ENCODE measurements at regions not wholly inside any gene's neighbourhood (a gene's known extent, or its start where the extent isn't known, plus 50 kb on each side); places are given as distances from the start of the nearest gene placed in this dataset.
A peak's percentile ranks its signal among the peaks of the same experiment; 100 is the strongest.

- no peak for DNase-seq
Measured at GRCh38 chr12:13764748-13765147, 216.7 kb downstream of the GRIN2B start.

- no peak for DNase-seq
Measured at GRCh38 chr12:13749389-13749788, 232.0 kb downstream of the GRIN2B start.

DNA sequence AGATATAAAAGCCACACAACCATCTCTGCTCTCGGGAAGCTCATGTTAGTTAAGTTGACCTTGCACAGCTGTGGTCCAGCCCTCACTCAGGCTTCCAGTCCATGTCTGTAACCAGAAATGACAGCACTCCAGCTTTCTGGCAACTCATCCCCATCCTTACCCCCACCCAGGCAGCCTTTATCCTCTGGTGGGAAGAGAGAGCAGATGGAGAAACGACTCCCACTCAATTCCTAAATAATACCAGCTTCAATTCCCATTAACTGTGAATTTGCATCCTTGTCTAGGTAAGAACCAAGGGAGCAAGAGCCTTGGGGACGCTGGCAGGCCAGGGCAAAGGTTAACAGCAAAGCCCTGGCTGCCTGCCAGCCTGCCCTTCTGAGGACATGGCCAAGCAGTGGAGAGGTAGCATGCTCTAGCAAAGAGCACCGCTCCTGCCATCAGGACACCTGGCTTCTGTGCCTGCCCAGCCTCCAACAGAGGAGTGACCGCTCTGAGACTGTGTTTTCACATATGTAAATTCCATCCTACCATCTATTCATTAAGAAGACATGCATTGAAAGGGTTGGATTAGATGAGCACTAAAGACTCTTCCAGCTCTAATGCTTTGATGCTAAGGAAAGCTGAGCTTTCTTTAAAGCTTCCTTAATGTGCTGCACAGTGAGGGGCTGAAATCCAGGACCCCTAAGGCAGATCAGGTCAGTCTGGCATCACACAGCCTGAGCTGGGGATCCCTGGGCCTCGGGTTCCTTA is 236.1 kb downstream of the GRIN2B start:
- DNase-seq, result no peak

DNA sequence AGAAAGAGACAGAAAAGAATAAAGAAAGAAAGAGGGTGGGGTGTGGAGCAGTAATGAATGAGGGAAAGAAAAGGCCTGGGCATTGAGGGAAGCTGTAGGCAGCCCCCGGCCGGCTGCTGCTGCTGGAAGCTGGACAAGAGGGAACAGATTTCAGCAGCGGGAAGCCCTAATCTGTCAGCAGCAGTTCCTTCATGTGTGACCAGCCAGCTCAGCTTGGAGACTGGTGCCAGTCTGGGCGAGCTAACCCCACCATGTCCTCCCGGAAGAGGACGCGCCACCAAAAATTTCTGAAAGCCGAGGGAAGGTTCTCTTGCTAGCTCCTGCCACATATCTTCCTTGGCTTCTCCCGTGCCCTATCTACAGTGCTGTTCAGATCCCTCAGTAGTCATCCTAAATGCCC is 236.8 kb downstream of the GRIN2B start:
- DNase-seq, result no peak

DNA sequence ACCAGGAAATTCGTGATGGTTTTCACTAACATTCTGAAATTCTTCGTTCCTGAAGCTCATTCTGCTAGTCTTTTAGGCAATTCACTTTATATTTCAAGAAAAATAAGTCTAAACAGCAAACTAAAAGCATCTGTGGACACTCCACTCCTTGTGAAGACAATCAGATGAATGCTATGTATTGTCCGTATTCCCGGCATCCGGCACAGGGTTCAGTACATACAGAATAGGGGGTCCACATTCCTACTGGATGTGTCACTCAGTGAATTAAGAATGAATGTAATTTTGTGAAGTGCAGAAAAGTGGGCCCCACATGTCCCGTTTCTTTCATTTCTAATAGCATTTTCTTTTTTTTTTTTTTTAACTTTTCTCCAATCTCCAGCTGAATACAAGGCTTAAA is 241.3 kb downstream of the GRIN2B start:
- DNase-seq, result no peak

- no peak for DNase-seq
Measured at GRCh38 chr12:13735734-13736133, 245.7 kb downstream of the GRIN2B start.

DNA sequence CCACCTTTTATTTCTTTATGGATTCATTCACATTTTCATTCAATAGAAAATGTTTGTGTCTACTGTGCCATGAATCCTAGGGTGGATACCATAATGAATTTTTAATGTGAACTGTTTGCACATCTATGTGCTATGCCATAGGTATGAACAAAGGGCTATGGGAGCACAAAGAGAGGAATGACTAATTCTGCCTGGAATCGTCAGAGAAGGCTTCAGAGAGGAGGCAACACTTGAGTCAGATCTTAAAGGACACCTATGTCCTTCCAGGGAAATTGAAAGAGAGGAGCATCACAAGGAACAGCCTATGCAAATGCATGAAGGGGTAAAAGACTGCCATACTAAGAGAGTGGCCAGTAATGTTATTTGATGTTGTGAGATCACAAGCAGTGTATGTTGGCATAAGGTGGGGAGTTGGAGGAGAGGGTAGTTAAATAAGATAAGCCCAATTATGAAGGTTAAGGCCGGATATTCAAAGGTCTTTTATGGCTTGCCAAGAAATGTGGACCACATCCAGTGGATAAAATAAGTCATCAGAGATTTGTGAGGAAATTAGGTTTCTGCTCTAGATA is 246.7 kb downstream of the GRIN2B start:
- DNase-seq, result no peak

GRCh38 chr12:13727707-13728195 is 253.7 kb downstream of the GRIN2B start:
- no peak for DNase-seq

GRCh38 chr12:13725049-13725448 is 256.4 kb downstream of the GRIN2B start:
- DNase-seq, result no peak

GRCh38 chr12:13724136-13724535 is 257.3 kb downstream of the GRIN2B start:
- DNase-seq, result no peak

- DNase-seq, result no peak
Measured at GRCh38 chr12:13719986-13720385, 261.4 kb downstream of the GRIN2B start.

DNA sequence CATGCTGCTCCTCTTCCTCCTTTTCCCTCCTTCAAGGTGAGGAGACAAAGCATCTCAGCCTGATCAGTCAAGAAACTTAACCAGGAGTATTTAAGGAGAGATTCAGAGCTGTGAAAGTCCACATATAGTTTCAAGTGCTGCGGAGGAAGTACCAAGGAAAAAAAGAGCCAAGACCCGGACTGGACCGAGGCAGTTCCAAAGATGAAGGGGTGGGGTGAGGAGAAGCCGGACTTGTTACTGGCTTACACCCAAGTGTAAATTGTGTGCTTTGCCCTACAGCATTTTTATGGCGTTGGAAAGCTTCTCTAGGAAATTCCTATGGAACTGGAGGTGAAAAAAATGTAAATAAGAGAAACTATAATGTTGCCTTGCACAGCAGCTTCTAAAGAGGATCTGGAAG is 263.1 kb downstream of the GRIN2B start:
- no peak for DNase-seq

GRCh38 chr12:13716119-13716518 is 265.3 kb downstream of the GRIN2B start:
- no peak for DNase-seq

DNA sequence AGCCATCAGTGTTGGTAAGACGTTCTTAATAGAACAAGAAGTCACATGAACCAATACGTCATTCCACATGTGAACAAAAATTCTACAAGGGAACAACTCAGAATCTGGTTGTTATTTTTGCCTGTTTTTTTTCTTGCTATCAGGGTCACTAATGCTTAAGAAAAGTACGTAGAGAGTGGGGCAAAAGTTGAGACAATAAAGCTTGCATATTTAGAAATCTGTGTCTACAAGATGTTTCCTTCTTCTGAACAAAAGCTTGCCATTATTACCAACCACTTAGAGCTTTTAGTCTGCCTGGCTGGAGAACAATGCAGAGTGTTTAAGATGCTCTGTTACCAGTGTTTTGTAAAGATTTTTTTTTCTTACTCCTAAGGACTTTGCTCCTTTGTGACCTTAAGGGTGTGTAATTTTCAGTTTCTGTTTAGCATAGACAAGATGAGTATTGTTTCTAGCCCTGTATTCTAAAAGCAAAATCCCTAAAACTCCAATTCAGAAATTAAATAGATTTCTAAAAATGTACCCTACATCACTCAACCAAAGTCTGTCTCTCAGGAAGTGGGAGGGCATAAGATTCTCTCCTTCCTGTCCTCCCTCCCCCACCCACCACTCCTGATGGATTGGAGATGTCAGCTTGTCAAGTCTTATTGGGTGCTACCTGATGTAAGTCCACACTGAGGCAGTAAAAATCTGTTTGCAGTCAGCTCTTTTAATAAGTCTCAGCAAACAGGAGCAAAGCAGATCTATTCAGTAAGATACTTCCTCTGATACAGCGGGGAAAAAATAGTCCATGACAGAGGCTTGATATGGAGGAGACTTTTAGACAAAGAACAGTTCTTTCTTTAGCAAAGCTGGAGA is 267.6 kb downstream of the GRIN2B start:
- DNase-seq, result peak in 1 of 3 donors; percentile 3

- no peak for DNase-seq
Measured at GRCh38 chr12:13707829-13708228, 273.6 kb downstream of the GRIN2B start.

- DNase-seq, result no peak
Measured at GRCh38 chr12:13702381-13702780, 279.0 kb downstream of the GRIN2B start.

DNA sequence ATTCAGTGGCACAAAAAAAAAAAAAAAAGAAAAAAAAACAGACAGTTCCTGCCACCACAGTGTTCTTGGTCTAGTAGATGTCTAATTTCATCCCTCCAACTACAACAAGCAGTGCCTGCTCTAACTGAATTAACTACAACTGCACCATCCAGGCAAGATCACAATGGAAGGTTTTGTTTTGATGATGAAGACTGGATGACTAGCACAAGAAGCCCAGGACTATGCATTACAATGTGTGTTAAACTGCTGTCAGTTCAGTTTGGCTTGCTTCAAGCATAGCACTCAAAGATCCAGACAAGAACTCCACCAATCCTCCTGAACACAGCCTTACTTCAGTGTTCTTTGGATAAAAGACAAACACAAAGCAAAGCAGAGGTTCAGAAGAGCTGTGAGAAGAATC is 279.9 kb downstream of the GRIN2B start:
- no peak for DNase-seq

GRCh38 chr12:13697973-13698372 is 283.4 kb downstream of the GRIN2B start:
- no peak for DNase-seq

DNA sequence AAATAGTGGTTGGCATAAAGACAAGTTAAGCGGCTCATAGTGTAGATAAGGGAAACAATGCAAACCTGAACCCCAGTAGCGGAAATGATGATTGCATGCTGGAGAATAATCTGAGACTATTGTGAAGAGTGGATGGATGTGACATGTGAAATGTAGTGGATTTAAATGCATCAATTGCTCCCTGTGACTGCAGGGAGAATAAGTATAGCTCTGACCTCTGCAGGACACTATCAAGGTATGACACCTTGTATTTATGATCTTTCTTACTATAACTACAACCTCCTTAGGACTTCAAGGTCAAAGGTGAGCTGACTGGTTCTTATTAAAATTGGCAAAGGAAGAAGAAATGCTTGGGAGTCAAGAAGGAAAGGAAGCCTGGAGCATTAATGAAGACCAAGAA is 285.6 kb downstream of the GRIN2B start:
- DNase-seq, result no peak

DNA sequence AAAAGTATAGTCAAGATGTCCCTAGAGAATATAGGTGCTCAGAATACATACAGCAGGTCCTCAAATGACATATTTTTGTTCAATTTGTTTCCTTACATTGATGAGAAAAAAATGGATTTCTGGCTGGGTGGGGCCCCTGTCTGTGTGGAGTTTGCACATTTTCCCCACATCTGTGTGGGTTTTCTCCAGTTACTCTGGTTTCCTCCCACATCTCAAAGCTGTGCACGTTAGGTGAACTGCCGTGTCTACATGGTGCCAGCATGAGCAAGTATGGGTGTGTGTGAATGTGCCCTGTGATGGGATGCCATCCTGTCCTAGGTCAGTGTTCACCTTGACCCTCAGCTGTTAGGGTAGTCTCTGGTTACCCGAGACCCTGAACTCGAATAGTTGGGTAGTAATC is 289.1 kb downstream of the GRIN2B start:
- no peak for DNase-seq

DNA sequence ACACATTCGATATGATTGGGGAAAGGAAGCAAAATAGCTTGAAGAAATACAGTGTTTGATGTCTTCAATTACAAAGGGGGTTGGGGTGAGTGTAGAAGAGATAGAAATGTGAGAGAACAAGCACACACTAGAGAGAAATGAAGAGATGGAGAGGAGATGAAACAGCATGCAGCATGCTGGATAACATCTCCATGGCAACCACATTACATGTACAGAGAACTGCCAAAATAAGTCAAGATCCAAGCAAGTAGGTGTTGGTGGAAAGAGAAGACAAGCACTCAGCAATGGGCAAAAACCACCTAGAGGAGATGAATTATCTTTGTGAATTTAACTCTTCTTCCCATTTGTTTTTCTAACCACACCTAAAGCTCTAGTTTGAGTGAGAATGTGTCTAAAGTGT is 289.8 kb downstream of the GRIN2B start:
- no peak for DNase-seq

DNA sequence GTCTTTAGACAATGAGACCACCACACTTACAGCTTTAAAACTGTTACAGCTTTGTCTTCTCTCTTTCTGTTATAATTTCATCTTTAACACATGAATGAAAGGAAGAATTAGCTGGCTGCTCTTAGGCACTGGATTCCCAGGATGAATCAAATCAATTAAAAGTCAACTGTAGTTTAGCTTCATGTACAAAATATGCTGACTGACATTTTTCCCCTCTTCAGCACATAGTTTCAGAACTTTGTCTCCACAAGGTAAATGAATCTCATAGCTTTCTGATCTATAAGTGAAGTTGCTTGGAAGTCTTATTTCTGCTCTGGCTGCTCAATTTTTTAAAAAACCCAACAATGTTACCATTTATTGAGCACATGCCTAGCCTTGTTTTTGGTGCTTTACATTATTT is 293.8 kb downstream of the GRIN2B start:
- DNase-seq, result no peak

DNA sequence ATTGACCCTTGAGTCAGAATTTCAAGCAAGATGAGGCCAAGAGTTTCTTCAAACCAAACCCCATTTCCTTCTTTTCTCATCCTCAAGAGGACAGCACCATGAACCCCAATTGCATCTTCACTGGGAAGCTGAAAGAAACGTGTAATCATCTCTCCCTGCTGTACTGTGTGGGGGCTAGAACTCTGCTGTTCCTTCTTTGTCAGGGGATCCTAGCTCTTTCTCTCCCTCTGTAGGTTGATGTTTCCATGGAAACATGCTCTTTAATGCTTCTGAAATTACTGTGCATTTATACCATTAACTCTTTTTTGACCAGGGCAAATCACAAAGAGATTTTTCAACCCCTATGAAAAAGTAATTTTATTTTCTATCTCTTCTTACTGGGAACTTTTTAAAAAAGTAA is 295.1 kb downstream of the GRIN2B start:
- DNase-seq, result no peak

Measured in muscle of back (tissue), 3 donors.